Erythroblast (primary cell): ENCODE measurements at regions not wholly inside any gene's neighbourhood (a gene's known extent, or its start where the extent isn't known, plus 50 kb on each side); places are given as distances from the start of the nearest gene placed in this dataset.

ENCODE experiments used
- GATA1 ChIP-seq: IDR thresholded peaks from 2 replicates; pipeline ENCODE4 v1.6.1; 2011; ENCODE audit warnings: low read depth, mild to moderate bottlenecking, control low read depth, low read length, moderate library complexity
- POLR2A ChIP-seq: IDR thresholded peaks from 2 replicates; pipeline ENCODE4 v1.6.1; 2011; ENCODE audit warnings: mild to moderate bottlenecking, low read length

GRCh38 chr7:85630904-85631600, 444.2 kb upstream of the SEMA3D start:
- TF ChIP-seq POLR2A (no peak), GATA1 (no peak)
